ENCODE measurements at regions not wholly inside any gene's neighbourhood (a gene's known extent, or its start where the extent isn't known, plus 50 kb on each side); places are given as distances from the start of the nearest gene placed in this dataset.

- DNase-seq: no peak
Observed at GRCh38 chrX:109312757-109313156, 169.1 kb downstream of the GUCY2F start.

DNA sequence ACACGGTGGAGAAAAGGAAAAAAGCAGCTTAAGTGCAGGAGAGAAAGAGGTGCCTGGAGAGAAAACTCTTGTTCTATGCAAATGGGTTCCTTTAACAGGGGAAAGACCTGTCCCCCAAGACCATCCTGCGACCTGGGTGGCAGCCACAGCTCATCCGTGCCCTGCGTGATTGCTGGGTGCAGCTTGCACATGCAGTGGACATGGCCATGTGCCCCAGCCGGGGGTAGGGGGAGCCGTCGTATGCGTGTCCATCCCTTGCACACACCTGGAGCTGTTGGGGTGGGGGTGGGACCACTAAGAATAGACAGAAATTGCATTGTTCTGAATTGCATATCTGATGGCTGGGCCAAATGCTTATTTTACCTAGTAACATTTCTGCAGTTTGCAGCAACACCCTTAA lies 171.9 kb downstream of the GUCY2F start:
- no peak for DNase-seq

GRCh38 chrX:109301177-109301576 lies 180.7 kb downstream of the GUCY2F start:
- no peak for DNase-seq

GRCh38 chrX:109300415-109300814 lies 181.5 kb downstream of the GUCY2F start:
- DNase-seq: no peak

DNA sequence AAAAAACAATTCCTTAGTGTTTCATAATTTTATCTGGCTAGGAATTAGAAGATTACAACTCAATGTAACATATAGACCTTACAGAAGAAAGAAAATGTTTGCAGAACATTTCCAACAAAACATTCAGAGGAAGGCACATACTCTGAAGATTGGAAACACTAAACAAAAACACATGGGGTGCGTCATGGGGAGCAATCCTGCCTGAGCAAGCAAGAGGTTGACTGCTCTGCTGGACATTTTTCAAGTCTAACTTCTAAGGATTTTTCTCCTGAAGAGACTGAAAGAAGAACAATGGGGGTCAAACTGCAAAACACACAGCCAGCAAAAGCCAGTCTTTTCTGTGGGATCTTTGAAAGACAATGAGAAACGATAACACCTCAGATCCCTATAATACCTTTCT lies 182.8 kb downstream of the GUCY2F start:
- DNase-seq: no peak

DNA sequence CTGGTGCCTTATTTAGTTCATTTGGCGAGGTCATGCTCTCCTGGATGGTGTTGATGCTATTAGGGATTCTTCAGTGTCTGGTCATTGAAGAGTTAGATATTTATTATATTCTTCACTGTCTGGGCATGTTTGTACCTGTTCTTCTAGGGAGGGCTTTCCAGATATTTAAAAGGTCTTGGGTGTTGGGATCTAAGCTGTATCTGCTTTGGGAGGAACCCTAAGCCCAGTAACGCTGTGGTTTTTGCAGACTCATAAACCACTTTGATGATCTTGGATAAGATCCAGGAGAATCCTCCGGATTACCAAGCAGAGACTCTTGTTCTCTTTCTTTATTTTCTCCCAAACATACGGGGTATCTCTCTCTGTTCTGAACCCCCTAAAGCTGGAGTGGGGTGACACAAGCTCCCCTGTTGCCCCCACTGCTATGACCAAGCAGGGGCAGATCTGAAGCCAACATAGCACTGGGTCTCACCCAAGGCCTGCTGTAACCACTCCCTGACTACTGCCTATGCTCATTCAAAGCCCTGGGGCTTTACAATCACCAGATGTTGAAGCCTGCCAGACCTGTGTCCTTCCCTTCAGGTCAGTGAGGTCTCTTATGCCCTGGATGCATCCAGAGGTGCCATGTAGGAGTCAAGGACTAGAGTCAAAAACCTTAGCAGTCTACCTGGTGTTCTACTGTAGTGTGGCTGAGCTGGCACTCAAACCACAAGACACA lies 187.6 kb downstream of the GUCY2F start:
- DNase-seq: no peak

GRCh38 chrX:109283870-109284269 lies 198.0 kb downstream of the GUCY2F start:
- no peak for DNase-seq

DNA sequence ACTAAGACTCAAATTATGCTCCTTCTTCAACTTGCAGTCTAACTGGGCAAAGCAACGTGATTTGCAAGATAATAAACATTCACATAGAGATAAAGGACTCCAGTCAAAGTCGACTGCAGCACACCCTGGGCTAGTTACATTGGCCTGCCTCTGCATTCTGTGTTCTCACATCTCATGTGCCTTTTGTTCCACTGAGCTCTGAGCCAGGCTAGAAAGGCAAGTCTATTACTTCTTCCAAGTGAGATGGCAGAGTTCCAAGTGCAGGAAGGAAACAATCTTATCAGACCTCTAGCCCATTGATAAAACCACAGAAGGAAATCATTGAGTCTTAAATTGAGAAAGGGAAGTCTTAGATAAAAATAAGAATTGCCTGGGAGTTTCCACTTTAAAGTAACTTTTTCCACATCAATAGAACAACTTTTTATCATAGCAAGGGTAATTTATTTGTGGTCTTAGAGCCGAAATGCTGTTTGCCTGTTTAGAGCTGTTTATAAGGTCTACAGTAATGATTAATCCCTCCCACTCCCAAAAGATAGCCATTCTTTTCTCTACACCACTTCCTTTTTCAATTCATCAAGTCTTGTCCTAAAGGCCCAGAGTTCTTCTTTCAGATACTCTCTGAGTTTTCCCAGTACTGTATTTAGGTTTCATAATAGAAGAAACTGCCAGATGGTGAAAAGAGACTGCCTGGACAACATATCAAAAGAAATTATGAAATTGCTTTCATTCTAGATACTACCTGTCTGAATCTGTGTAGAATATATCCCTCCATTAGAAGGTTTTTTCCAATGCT lies 200.2 kb downstream of the GUCY2F start:
- DNase-seq: no peak

DNA sequence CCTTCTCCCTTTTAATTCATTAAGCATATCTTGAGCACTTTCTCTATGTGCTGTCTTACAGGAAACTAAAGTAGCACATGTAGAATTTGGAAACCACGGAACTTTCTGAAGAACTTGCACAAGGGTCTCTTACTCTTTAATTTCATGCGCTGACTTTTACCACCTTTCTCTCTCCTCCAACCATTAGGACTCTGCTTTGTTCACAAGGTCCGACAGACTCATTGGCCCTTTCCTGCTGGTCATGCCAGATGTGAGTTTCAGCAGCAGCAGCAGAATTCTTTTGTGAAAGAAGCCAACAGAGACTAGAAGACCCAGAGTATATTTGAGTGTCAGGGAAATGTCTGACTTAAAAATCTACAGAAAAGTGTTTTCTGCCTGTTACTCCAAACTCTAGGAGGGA lies 207.1 kb downstream of the GUCY2F start:
- DNase-seq: no peak

DNA sequence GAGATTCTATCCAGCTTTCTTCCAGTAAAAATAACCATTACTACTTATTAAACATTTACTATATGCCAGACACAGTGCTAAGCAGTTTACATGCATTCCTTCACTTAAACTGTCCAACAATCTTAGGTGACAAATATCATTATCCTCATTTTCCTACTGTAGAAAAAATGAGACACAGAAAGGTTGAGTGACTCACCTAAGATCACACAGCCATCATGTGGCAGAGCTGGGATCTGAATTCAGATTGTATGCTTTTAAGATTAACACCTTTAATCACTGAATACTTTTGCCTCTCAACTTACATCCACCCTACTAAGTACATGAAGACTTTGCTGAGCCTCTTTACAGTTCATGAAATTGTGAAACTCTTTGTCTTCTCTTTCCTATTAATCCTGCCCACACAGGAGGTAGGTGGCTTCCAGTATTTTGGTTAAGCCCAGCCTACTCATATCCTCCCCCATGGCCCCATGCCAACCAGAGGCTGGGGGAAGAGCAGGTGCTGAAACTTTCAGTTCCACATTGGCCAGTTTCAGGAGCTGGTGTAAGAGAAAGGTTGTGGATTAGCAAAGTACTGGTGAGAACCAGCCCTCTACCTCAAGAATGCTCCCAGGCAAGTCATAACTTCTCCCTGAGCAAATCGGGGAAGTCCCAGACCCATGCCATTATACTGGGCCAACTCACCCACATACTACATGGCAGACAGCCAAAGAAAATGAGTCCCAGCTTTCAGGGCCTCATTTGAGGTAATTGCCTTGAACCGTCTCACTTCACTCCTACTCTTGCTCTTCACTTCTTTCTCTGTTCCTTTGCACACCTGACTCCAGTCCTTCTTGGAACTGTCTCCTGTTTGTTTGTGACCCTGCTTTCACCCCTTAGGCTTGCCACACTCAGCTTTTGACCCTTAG lies 211.1 kb downstream of the GUCY2F start:
- no peak for DNase-seq

DNA sequence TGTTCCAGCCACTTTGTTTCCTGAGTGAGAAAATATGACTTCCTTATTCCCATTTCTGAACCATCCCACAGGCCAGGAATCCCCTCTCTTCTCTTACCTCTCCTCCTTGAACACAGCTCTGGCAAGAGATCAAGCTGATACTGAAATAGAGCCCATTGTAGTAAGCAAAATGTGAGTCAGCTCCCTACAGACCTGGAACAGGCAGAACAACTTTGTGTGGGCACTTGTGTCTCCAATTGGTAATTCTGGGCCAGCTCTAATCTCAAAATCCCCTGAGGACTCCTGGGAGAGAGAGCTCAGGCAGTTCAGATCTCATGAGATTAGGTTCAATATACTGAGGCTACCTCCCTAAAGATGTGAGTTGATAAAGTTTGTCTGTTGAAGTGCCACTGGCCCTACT lies 213.5 kb downstream of the GUCY2F start:
- DNase-seq: no peak

- no peak for DNase-seq
Observed at GRCh38 chrX:109266034-109266433, 215.9 kb downstream of the GUCY2F start.

DNA sequence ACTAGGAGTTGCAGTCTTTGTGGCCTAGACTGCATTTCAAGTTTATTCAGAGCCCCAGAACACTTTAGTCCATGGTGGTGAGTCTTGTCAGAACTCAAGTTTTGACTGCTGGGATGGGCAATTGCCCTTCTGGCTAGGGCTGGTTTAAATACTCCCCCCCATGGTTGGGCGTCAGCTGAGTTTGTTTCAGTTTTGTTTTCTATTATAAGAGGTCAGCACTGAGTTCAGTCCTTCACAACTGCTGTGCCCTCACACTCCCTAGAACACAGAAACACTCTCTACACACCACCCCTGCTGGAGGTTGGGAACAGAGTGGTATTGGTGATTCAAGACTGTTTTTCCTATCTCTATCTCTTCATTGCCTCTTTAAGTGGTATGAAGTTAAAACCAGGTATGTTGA lies 217.0 kb downstream of the GUCY2F start:
- DNase-seq: no peak

- DNase-seq: no peak
Observed at GRCh38 chrX:109261279-109261678, 220.6 kb downstream of the GUCY2F start.

DNA sequence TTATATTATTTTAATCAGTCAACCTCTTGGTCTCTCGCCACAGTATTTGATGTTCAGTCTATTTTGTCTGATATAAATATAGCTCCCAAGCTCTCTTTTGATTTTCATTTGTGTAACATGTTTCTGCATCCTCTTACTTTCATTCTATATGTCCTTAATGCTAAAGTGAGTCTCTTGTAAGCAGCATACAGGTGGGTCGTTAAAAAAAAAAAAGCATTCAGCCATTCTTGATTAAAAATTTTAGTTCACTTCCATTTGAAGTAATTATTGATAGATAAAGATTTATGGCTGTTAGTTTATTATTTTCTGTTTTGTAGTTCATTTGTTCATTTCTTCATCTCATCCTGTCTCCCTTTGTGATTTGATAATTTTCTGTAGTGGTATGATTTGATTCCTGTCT lies 229.1 kb downstream of the GUCY2F start:
- no peak for DNase-seq

GRCh38 chrX:109218761-109219160 lies 263.1 kb downstream of the GUCY2F start:
- no peak for DNase-seq

DNA sequence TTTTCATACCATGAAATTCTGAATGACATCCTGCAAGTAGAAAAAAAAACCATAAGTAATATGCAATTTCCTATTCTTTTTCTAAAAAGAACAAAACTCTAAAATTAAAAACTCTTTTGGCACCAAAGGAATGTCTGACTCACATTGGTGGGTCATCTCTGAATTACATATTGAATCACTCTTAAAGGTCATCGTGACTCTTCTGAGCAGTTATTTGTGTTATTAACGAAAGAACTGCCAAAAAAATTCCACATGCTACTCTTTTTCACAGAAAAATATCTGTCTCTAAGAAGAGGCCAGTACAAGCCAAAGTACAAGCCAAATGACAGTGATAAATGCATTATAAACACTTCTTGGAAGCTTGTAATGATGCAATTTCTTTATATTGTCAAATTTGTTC lies 282.2 kb downstream of the GUCY2F start:
- no peak for DNase-seq

DNA sequence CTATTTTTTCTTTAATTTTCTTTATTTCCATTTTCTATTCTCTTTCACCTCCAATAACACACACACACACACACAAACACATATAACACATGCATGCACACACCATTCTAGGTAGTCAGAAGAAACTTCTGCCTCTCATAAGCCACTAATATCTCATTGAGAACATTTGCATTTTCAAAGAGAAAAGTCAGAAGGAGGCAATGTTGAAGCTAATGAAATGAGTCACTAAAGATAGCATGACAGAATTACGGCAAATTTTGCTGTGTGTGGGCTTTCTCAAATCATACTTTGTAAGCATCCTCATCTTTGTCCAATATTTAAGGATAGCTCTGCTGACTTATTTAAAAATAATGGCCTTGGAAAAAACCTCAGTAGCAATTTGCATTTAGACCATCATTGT lies 291.3 kb downstream of the GUCY2F start:
- DNase-seq: no peak

- DNase-seq: no peak
Observed at GRCh38 chrX:109187473-109188168, 294.3 kb downstream of the GUCY2F start.

DNA sequence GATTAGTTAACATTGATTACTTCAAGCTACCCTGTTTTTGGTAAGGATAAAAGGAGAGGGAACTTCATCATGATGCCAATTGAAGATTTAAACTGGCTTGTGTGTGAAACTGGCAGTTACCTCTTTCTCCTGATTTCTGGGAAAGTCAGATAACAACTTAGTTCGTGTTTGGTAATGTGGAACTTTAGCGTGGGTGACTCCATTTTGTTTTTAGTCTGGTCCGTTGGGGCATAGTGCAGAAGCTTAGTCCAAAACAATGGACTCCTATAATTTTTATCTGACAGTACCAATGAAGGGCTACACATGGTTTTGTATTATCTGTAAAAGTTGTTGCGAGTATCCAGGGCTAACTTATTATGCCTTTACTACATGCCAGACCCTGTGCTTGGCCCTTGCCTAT lies 294.9 kb downstream of the GUCY2F start:
- DNase-seq: no peak

GRCh38 chrX:109184506-109185139 lies 297.3 kb downstream of the GUCY2F start:
- DNase-seq: no peak

- DNase-seq: no peak
Observed at GRCh38 chrX:109172091-109172602, 309.7 kb downstream of the GUCY2F start.

All from activated naive CD4-positive, alpha-beta T cell treated with Interleukin-2 at 50 U/mL for 16 hours (primary cell).